Activated CD8-positive, alpha-beta memory T cell treated with anti-CD3 and anti-CD28 coated beads for 36 hours (primary cell): ENCODE measurements at regions not wholly inside any gene's neighbourhood (a gene's known extent, or its start where the extent isn't known, plus 50 kb on each side); places are given as distances from the start of the nearest gene placed in this dataset.

Experiments
- CTCF ChIA-PET: fragments of 350-600 bp; sonication (Branson Sonifier 250); formaldehyde crosslinking; loops from one replicate; lab custom pipeline; 2021; ENCODE audit warnings: antibody characterized with exemption; lab: Charles Lee
- POLR2A ChIA-PET: fragments of 350-600 bp; sonication (Branson Sonifier 250); formaldehyde crosslinking; loops from one replicate; lab custom pipeline; 2021; ENCODE audit warnings: antibody characterized with exemption; lab: Charles Lee

- ChIA-PET CTCF (no interaction called here), POLR2A (no interaction called here)
These were observed 338.3 kb downstream of the MYCN start for GRCh38 chr2:16278421-16279200.

- CTCF ChIA-PET, result no interaction called here
- POLR2A ChIA-PET, result no interaction called here
These were observed 336.8 kb downstream of the MYCN start for GRCh38 chr2:16277117-16277516.

- POLR2A ChIA-PET, result no interaction called here
- CTCF ChIA-PET, result no interaction called here
These were observed 335.3 kb downstream of the MYCN start for GRCh38 chr2:16275661-16276060.

- POLR2A ChIA-PET, result no interaction called here
- CTCF ChIA-PET, result no interaction called here
These were observed 334.8 kb downstream of the MYCN start for GRCh38 chr2:16275131-16275530.

GRCh38 chr2:16273111-16273510 lies 332.8 kb downstream of the MYCN start:
- ChIA-PET CTCF (no interaction called here), POLR2A (no interaction called here)

GRCh38 chr2:16272038-16272788 lies 331.9 kb downstream of the MYCN start:
- ChIA-PET CTCF (no interaction called here), POLR2A (no interaction called here)

GRCh38 chr2:16271231-16271896 lies 331.0 kb downstream of the MYCN start:
- CTCF ChIA-PET, result no interaction called here
- POLR2A ChIA-PET, result no interaction called here

- ChIA-PET POLR2A (no interaction called here), CTCF (no interaction called here)
These were observed 330.1 kb downstream of the MYCN start for GRCh38 chr2:16270441-16270840.

- ChIA-PET CTCF (no interaction called here), POLR2A (no interaction called here)
These were observed 328.1 kb downstream of the MYCN start for GRCh38 chr2:16268301-16269000.

GRCh38 chr2:16266571-16266970 lies 326.2 kb downstream of the MYCN start:
- CTCF ChIA-PET, result no interaction called here
- POLR2A ChIA-PET, result no interaction called here

GRCh38 chr2:16264931-16265540 lies 324.7 kb downstream of the MYCN start:
- CTCF ChIA-PET, result no interaction called here
- POLR2A ChIA-PET, result no interaction called here

GRCh38 chr2:16264491-16264890 lies 324.1 kb downstream of the MYCN start:
- CTCF ChIA-PET, result no interaction called here
- POLR2A ChIA-PET, result no interaction called here

GRCh38 chr2:16263241-16263890 lies 323.0 kb downstream of the MYCN start:
- ChIA-PET CTCF (no interaction called here), POLR2A (no interaction called here)

GRCh38 chr2:16262526-16263178 lies 322.3 kb downstream of the MYCN start:
- CTCF ChIA-PET, result no interaction called here
- POLR2A ChIA-PET, result no interaction called here

- CTCF ChIA-PET, result no interaction called here
- POLR2A ChIA-PET, result no interaction called here
These were observed 321.4 kb downstream of the MYCN start for GRCh38 chr2:16261791-16262190.

- ChIA-PET CTCF (interaction anchor here (1.0 kb wide), 1 partner anchor 35 kb away, joined by 3 read pairs; no protein-coding TSS in a partner anchor), POLR2A (no interaction called here)
These were observed 320.7 kb downstream of the MYCN start for GRCh38 chr2:16261071-16261470.

GRCh38 chr2:16260041-16260830 lies 319.9 kb downstream of the MYCN start:
- CTCF ChIA-PET, result interaction anchor here (1.0 kb wide), 1 partner anchor 36 kb away, joined by 3 read pairs; no protein-coding TSS in a partner anchor
- POLR2A ChIA-PET, result no interaction called here

GRCh38 chr2:16259010-16259409 lies 318.7 kb downstream of the MYCN start:
- POLR2A ChIA-PET, result no interaction called here
- CTCF ChIA-PET, result no interaction called here
